Stomach (tissue), 8 donors: ENCODE measurements at regions not wholly inside any gene's neighbourhood (a gene's known extent, or its start where the extent isn't known, plus 50 kb on each side); places are given as distances from the start of the nearest gene placed in this dataset.

ENCODE experiments used
- DNase-seq, 2 donors: peaks; one replicate each; pipeline versions ENCODE4 v3.0.0 to v3.0.0-alpha.2; 2013 to 2019
- H3K27ac ChIP-seq, 5 donors: fragments of 200-600 bp in 4 of 5; sonication (generic) in 4 of 5; one replicate each; pipeline ENCODE4 v1.5.1; 2013 to 2019; ENCODE audit warnings: mild to moderate bottlenecking in 1 of 5, moderate library complexity in 1 of 5
- H3K27me3 ChIP-seq, 3 donors: fragments of 200-600 bp; sonication (generic); one replicate each; pipeline ENCODE4 v1.5.1; 2017 to 2019; ENCODE audit warnings: mixed run types in 1 of 3
- H3K36me3 ChIP-seq, 4 donors: fragments of 200-600 bp; sonication (generic); 1 replicate in 3 of 4; 2 replicates in 1 of 4; pipeline ENCODE4 v1.5.1; 2016 to 2019
- H3K4me1 ChIP-seq, 4 donors: fragments of 200-600 bp; sonication (generic); one replicate each; pipeline ENCODE4 v1.5.1; 2016 to 2019
- H3K4me3 ChIP-seq, 4 donors: fragments of 200-600 bp; sonication (generic) in 3 of 4; one replicate each; pipeline ENCODE4 v1.5.1; 2016 to 2019; ENCODE audit warnings: mild to moderate bottlenecking in 1 of 4
- H3K9me3 ChIP-seq, 4 donors: fragments of 200-600 bp; sonication (generic); one replicate each; pipeline ENCODE4 v1.5.1; 2016 to 2019
- CTCF ChIP-seq, 7 experiments: fragments of 450-650 bp in 4 of 7; fragments of 200-600 bp in 3 of 7; sonication (generic) in 3 of 7; IDR thresholded peaks; one replicate each; pipeline ENCODE4 v1.5.1; 2016 to 2019; ENCODE audit warnings: antibody characterized with exemption in 7 of 7, control low read depth in 2 of 7, mild to moderate bottlenecking in 1 of 7
- EP300 ChIP-seq: sonication (generic); formaldehyde crosslinking; IDR thresholded peaks from one replicate; pipeline ENCODE4 v1.6.1; 2017; ENCODE audit warnings: antibody characterized with exemption
- POLR2A ChIP-seq, 4 donors: fragments of 450-650 bp; IDR thresholded peaks; one replicate each; pipeline ENCODE4 v1.6.1; 2016; ENCODE audit warnings: antibody characterized with exemption in 4 of 4, control low read depth in 2 of 4, mild to moderate bottlenecking in 1 of 4, moderate library complexity in 1 of 4
- POLR2AphosphoS5 ChIP-seq, 3 donors: sonication (generic); formaldehyde crosslinking; IDR thresholded peaks; one replicate each; pipeline ENCODE4 v1.6.1; 2016; ENCODE audit warnings: antibody characterized with exemption in 3 of 3
- WGBS, 5 donors: extraction: QIAGEN DNeasy Blood & Tissue Kit in 3 of 5; methylation state at CpG; one replicate each; pipeline versions ENCODE4 v1.1.5 to v1.1.7; 2013 to 2018; 5-methylcytosine and 5-hydroxymethylcytosine counted together
- intact Hi-C: fragments of 100-400 bp; cut with DNase I; formaldehyde crosslinking; loops from one replicate; pipeline ENCODE4 v1.15.1; 2023; ENCODE audit warnings: low total_unique reads
- donor health status: healthy with polysubstance abuse.
- donor health status: Bipolar disorder and iron deficiency.
- donor health status: healthy.

- Histone ChIP-seq H3K36me3 (no peaks in the 10 kb centered on the region), H3K9me3 (no peaks in the 10 kb centered on the region), H3K27me3 (no peaks in the 10 kb centered on the region), H3K4me1 (no peaks in the 10 kb centered on the region), H3K27ac (no peak overlapping the region), H3K4me3 (no peak overlapping the region)
- intact Hi-C loops = no loop called here
- WGBS, 5 donors = 82 to 87% (median 86%) methylated on average over 6 of the region's 6 CpGs
- no peak for DNase-seq
- TF ChIP-seq EP300 (no peak), POLR2A (IDR thresholded peaks at IDR 0.05) (no peak)
These were observed 286.8 kb downstream of the SPATA31D1 start for GRCh38 chr9:82275258-82275927.

DNA sequence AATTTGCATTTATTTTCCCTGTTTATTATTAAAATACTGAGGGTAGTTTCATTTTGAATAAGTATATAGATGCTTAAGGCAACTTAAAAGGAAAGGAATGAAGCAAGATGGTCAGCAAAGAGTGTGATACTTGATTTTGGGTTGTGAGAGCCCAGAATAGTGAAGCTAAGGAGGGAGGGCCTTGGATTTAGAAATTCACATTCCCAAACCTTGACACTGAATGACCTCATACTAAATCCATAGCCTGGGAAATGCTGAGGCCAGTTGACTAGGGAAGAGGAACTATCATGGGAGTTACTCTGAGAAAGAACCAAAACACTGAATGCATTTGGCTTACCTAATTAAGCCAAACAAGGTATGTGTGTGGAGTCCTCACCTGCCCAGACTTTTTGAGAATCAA lies 292.5 kb downstream of the SPATA31D1 start:
- intact Hi-C loops = no loop called here
- TF ChIP-seq CTCF (IDR thresholded peaks at IDR 0.05) (no peak), POLR2AphosphoS5 (IDR thresholded peaks at IDR 0.05) (no peak), EP300 (no peak), POLR2A (IDR thresholded peaks at IDR 0.05) (no peak)

GRCh38 chr9:82284758-82285157 lies 296.2 kb downstream of the SPATA31D1 start:
- Histone ChIP-seq H3K4me1 (no peaks in the 10 kb centered on the region), H3K36me3 (no peaks in the 10 kb centered on the region), H3K27ac (no peak overlapping the region), H3K9me3 (peaks cover 0 to 19% (median 11%) of the 10 kb centered on the region in 4 donors), H3K27me3 (no peaks in the 10 kb centered on the region), H3K4me3 (no peak overlapping the region)
- intact Hi-C loops = no loop called here
- no peak for TF ChIP-seq POLR2AphosphoS5 (IDR thresholded peaks at IDR 0.05)
- no peak for TF ChIP-seq POLR2A (IDR thresholded peaks at IDR 0.05)
- no peak for TF ChIP-seq CTCF (IDR thresholded peaks at IDR 0.05)
- TF ChIP-seq EP300 = no peak
- no peak for DNase-seq
- 84 to 94% (median 91%) methylated on average over 3 of the region's 3 CpGs for WGBS, 5 donors

More for the DNA sequence above, 292.5 kb downstream of the SPATA31D1 start:
- DNase-seq = no peak
- no peaks in the 10 kb centered on the region for H3K4me1 ChIP-seq
- H3K27me3 ChIP-seq = no peaks in the 10 kb centered on the region
- peaks cover 0 to 3% (median 0%) of the 10 kb centered on the region in 4 donors for H3K9me3 ChIP-seq
- no peaks in the 10 kb centered on the region for H3K36me3 ChIP-seq
- no peak overlapping the region for H3K4me3 ChIP-seq
- no peak overlapping the region for H3K27ac ChIP-seq

GRCh38 chr9:82295181-82295580 lies 306.6 kb downstream of the SPATA31D1 start:
- TF ChIP-seq CTCF (IDR thresholded peaks at IDR 0.05) (no peak), EP300 (no peak), POLR2AphosphoS5 (IDR thresholded peaks at IDR 0.05) (no peak), POLR2A (IDR thresholded peaks at IDR 0.05) (no peak)
- H3K4me1 ChIP-seq = no peaks in the 10 kb centered on the region
- intact Hi-C loops = no loop called here
- H3K36me3 ChIP-seq = no peaks in the 10 kb centered on the region
- no peak overlapping the region for H3K4me3 ChIP-seq
- no peak overlapping the region for H3K27ac ChIP-seq
- no peak for DNase-seq
- 79 to 95% (median 92%) methylated on average over 5 of the region's 5 CpGs for WGBS, 5 donors
- H3K9me3 ChIP-seq = no peaks in the 10 kb centered on the region
- H3K27me3 ChIP-seq = no peaks in the 10 kb centered on the region

DNA sequence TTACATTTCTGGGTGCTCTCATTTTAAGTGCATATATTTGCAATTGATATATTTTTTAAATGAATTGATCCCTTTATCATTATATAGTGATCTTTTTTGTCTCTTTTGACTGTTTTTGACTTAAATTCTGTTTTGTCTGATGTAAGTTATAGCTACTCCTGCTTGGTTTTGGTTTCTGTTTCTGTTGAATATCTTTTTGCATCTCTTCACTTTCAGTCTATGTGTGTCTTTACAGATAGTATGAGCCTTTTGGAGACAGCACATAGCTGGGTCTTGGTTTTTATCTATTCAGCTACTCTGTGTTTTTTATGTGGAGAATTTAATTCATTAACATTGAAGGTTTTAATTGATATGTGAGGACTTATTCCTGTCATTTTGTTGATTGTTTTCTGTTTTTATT lies 311.3 kb downstream of the SPATA31D1 start:
- TF ChIP-seq POLR2A (IDR thresholded peaks at IDR 0.05) = no peak
- TF ChIP-seq EP300 = no peak
- TF ChIP-seq CTCF (IDR thresholded peaks at IDR 0.05) = no peak
- no peak for TF ChIP-seq POLR2AphosphoS5 (IDR thresholded peaks at IDR 0.05)
- DNase-seq = no peak
- intact Hi-C loops = no loop called here
- H3K27ac ChIP-seq = no peak overlapping the region
- H3K4me3 ChIP-seq = no peak overlapping the region
- no peaks in the 10 kb centered on the region for H3K36me3 ChIP-seq
- H3K9me3 ChIP-seq = peaks cover 0 to 6% (median 4%) of the 10 kb centered on the region in 4 donors
- H3K27me3 ChIP-seq = no peaks in the 10 kb centered on the region
- H3K4me1 ChIP-seq = no peaks in the 10 kb centered on the region
